Type B pancreatic cell (in vitro differentiated cells): ENCODE measurements at regions not wholly inside any gene's neighbourhood (a gene's known extent, or its start where the extent isn't known, plus 50 kb on each side); places are given as distances from the start of the nearest gene placed in this dataset.

Experiments used
- DNase-seq: peaks from one replicate; pipeline ENCODE4 v3.0.0; 2021; ENCODE audit warnings: mixed read lengths; ENCODE audit not compliant: unreplicated experiment; ENCODE audit errors: extremely low spot score
- H3K27ac Mint-ChIP-seq: 2 replicates; pipeline ENCODE4 v1.8.0; 2021; ENCODE audit warnings: mild to moderate bottlenecking, mixed read lengths
- H3K27me3 Mint-ChIP-seq: 2 replicates; pipeline ENCODE4 v1.8.0; 2021; ENCODE audit warnings: mixed read lengths
- H3K36me3 Mint-ChIP-seq: 2 replicates; pipeline ENCODE4 v1.8.0; 2021; ENCODE audit warnings: mixed read lengths
- H3K4me1 Mint-ChIP-seq: one replicate; pipeline ENCODE4 v1.8.0; 2021; ENCODE audit warnings: mixed read lengths; ENCODE audit not compliant: unreplicated experiment
- H3K4me3 Mint-ChIP-seq: 2 replicates; pipeline ENCODE4 v1.8.0; 2021; ENCODE audit warnings: mild to moderate bottlenecking, mixed read lengths
- H3K9me3 Mint-ChIP-seq: 2 replicates; pipeline ENCODE4 v1.8.0; 2021; ENCODE audit warnings: mixed read lengths
- CTCF ChIP-seq: fragments of 200-600 bp; sonication (generic); conservative IDR thresholded peaks from 2 replicates; pipeline ENCODE4 v1.5.0; 2021; ENCODE audit warnings: antibody characterized with exemption, mild to moderate bottlenecking

- Mint-ChIP-seq H3K36me3 (no peaks in the 10 kb centered on the region), H3K27ac (no peak overlapping the region), H3K27me3 (no peaks in the 10 kb centered on the region), H3K4me1 (peaks cover 9% of the 10 kb centered on the region), H3K4me3 (no peak overlapping the region), H3K9me3 (no peaks in the 10 kb centered on the region)
- DNase-seq, result no peak
- no peak for TF ChIP-seq CTCF
These were observed 685.5 kb upstream of the FSHR start for GRCh38 chr2:49839818-49840217.

GRCh38 chr2:49837561-49838293 lies 683.4 kb upstream of the FSHR start:
- Mint-ChIP-seq H3K9me3 (no peaks in the 10 kb centered on the region), H3K27ac (no peak overlapping the region), H3K36me3 (no peaks in the 10 kb centered on the region), H3K4me1 (peaks cover 9% of the 10 kb centered on the region), H3K27me3 (no peaks in the 10 kb centered on the region), H3K4me3 (no peak overlapping the region)
- TF ChIP-seq CTCF, result no peak
- no peak for DNase-seq

GRCh38 chr2:49836017-49836416 lies 681.7 kb upstream of the FSHR start:
- H3K4me1 Mint-ChIP-seq, result peaks cover 16% of the 10 kb centered on the region
- no peak for TF ChIP-seq CTCF
- no peak overlapping the region for H3K4me3 Mint-ChIP-seq
- H3K36me3 Mint-ChIP-seq, result no peaks in the 10 kb centered on the region
- H3K27me3 Mint-ChIP-seq, result no peaks in the 10 kb centered on the region
- no peak for DNase-seq
- H3K9me3 Mint-ChIP-seq, result no peaks in the 10 kb centered on the region
- H3K27ac Mint-ChIP-seq, result no peak overlapping the region

GRCh38 chr2:49834433-49834832 lies 680.1 kb upstream of the FSHR start:
- no peak overlapping the region for H3K27ac Mint-ChIP-seq
- no peak overlapping the region for H3K4me3 Mint-ChIP-seq
- H3K27me3 Mint-ChIP-seq, result no peaks in the 10 kb centered on the region
- no peak for TF ChIP-seq CTCF
- H3K4me1 Mint-ChIP-seq, result peaks cover 21% of the 10 kb centered on the region
- no peak for DNase-seq
- H3K36me3 Mint-ChIP-seq, result no peaks in the 10 kb centered on the region
- no peaks in the 10 kb centered on the region for H3K9me3 Mint-ChIP-seq

- no peak overlapping the region for H3K4me3 Mint-ChIP-seq
- peaks cover 5% of the 10 kb centered on the region for H3K9me3 Mint-ChIP-seq
- peaks cover 17% of the 10 kb centered on the region for H3K4me1 Mint-ChIP-seq
- no peaks in the 10 kb centered on the region for H3K36me3 Mint-ChIP-seq
- DNase-seq, result no peak
- no peak for TF ChIP-seq CTCF
- no peak overlapping the region for H3K27ac Mint-ChIP-seq
- H3K27me3 Mint-ChIP-seq, result no peaks in the 10 kb centered on the region
These were observed 678.2 kb upstream of the FSHR start for GRCh38 chr2:49832555-49832954.
